Suprapubic skin (tissue), 4 donors: ENCODE measurements at regions not wholly inside any gene's neighbourhood (a gene's known extent, or its start where the extent isn't known, plus 50 kb on each side); places are given as distances from the start of the nearest gene placed in this dataset.

ENCODE experiments used
- CTCF ChIP-seq, 2 donors: fragments of 200-600 bp in 1 of 2; fragments of 450-650 bp in 1 of 2; sonication (generic) in 1 of 2; IDR thresholded peaks; one replicate each; pipeline ENCODE4 v1.5.1; 2016 to 2019; ENCODE audit warnings: antibody characterized with exemption in 2 of 2, mild to moderate bottlenecking in 1 of 2, moderate library complexity in 1 of 2
- EP300 ChIP-seq: sonication (generic); formaldehyde crosslinking; IDR thresholded peaks from one replicate; pipeline ENCODE4 v1.6.1; 2017; ENCODE audit warnings: antibody characterized with exemption
- POLR2A ChIP-seq, 2 donors: fragments of 450-650 bp; IDR thresholded peaks; one replicate each; pipeline ENCODE4 v1.6.1; 2017; ENCODE audit warnings: antibody characterized with exemption in 2 of 2, mild to moderate bottlenecking in 2 of 2, moderate library complexity in 2 of 2
- POLR2AphosphoS5 ChIP-seq, 3 donors: sonication (generic); formaldehyde crosslinking; IDR thresholded peaks; one replicate each; pipeline ENCODE4 v1.6.1; 2017; ENCODE audit warnings: antibody characterized with exemption in 3 of 3

DNA sequence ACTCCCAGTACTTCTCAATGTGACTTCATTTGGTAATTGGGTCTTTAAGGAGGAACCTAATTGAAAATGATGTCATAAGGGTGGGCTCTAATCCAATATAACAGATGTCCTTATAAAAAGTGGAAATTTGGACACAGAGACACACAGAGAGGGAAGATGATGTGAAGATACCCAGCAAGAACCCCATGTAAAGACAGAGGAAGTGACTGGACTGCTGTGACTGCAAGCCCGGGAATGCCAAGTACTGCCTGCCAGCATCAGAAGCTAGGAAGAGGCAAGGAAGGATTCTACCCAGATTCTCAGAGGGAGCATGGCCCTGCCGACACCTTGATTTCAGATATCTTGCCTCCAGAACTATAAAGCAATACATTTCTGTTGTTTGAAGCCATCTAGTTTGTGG, 239.3 kb downstream of the KCTD12 start:
- no peak for TF ChIP-seq POLR2AphosphoS5 (IDR thresholded peaks at IDR 0.05)
- no peak for TF ChIP-seq CTCF (IDR thresholded peaks at IDR 0.05)
- no peak for TF ChIP-seq POLR2A (IDR thresholded peaks at IDR 0.05)
- no peak for TF ChIP-seq EP300
